K562 (cell line): ENCODE measurements at regions not wholly inside any gene's neighbourhood (a gene's known extent, or its start where the extent isn't known, plus 50 kb on each side); places are given as distances from the start of the nearest gene placed in this dataset.

Experiments used
- ATAC-seq: fragments of 200-7000 bp; cut with Tn5 transposase; 3 replicates; pipeline ENCODE4 v1.9.1; 2020; ENCODE audit warnings: moderate library complexity
- BruUV-seq: library from RNA; stranded (reverse); fragments of 400-500 nt; replicated peaks from 2 replicates; lab custom pipeline; 2021; lab: Mats Ljungman, UMichigan
- CTCF ChIA-PET: fragments of 300-600 bp; formaldehyde crosslinking; extraction: SDS; loops from one replicate; lab custom pipeline; 2021; ENCODE audit warnings: low intra/inter-chr PET ratio; lab: Yijun Ruan, JAX
- POLR2A ChIA-PET: fragments of 300-600, 350-650 bp; sonication (Branson Sonifier 250); formaldehyde crosslinking; extraction: SDS; loops from one replicate; lab custom pipeline; 2021; ENCODE audit warnings: antibody characterized with exemption, inconsistent platforms; lab: Yijun Ruan, JAX
- DNase-seq, 4 experiments: peaks; one replicate each; pipeline versions ENCODE4 v3.0.0 to v3.0.0-alpha.2; 2011 to 2018; ENCODE audit warnings: low spot score in 3 of 4, mixed read lengths in 3 of 4; ENCODE audit errors: extremely low read depth in 1 of 4
- FAIRE-seq: peaks from 2 replicates; lab custom pipeline; 2011; peaks lifted over from hg19 to GRCh38; lab: Jason Lieb, UNC
- H2AFZ ChIP-seq: 2 replicates; pipeline ENCODE4 v1.6.0; 2011; ENCODE audit warnings: low read depth, low read length, control low read depth, inconsistent platforms
- H3K27ac ChIP-seq: fragments of 200-600 bp; 3 replicates; pipeline ENCODE4 v1.8.0; 2011; ENCODE audit warnings: low read depth, mild to moderate bottlenecking, control low read depth, inconsistent platforms, low read length, moderate library complexity, mixed read lengths; ENCODE audit errors: extremely low read depth
- H3K27me3 ChIP-seq, 2 experiments: fragments of 300-600 bp in 1 of 2; 2 replicates in 1 of 2; 3 replicates in 1 of 2; pipeline versions ENCODE4 v1.6.0 to v1.8.0; 2011; ENCODE audit warnings: inconsistent platforms in 2 of 2, low read length in 2 of 2, mild to moderate bottlenecking in 1 of 2, mixed read lengths in 1 of 2, moderate library complexity in 1 of 2; ENCODE audit not compliant: control insufficient read depth in 2 of 2, insufficient read depth in 2 of 2
- H3K36me3 ChIP-seq: fragments of 300-600 bp; 3 replicates; pipeline ENCODE4 v1.8.0; 2011; ENCODE audit warnings: mild to moderate bottlenecking, low read length, inconsistent platforms; ENCODE audit not compliant: control insufficient read depth, insufficient read depth
- H3K4me1 ChIP-seq, 2 experiments: fragments of 200-600 bp in 1 of 2; replicated peaks in 1 of 2; 2 replicates in 1 of 2; 3 replicates in 1 of 2; pipeline versions ENCODE4 v1.5.1 to v1.8.0; 2011; ENCODE audit warnings: inconsistent platforms in 2 of 2, low read length in 2 of 2, mild to moderate bottlenecking in 1 of 2, mixed read lengths in 1 of 2, moderate library complexity in 1 of 2; ENCODE audit not compliant: control insufficient read depth in 2 of 2, insufficient read depth in 2 of 2
- H3K4me2 ChIP-seq: 2 replicates; pipeline ENCODE4 v1.6.1; 2011; ENCODE audit warnings: low read length, control low read depth, inconsistent platforms, mixed read lengths; ENCODE audit not compliant: insufficient read depth
- H3K4me3 ChIP-seq: fragments of 200-600 bp; sonication (generic), shearing (Covaris generic); 2 replicates; pipeline ENCODE4 v1.5.1; 2016; ENCODE audit warnings: control low read depth, inconsistent platforms
- H3K79me2 ChIP-seq: fragments of 200-600 bp; 3 replicates; pipeline ENCODE4 v1.8.0; 2011; ENCODE audit warnings: low read length, inconsistent platforms; ENCODE audit not compliant: control insufficient read depth, insufficient read depth
- H3K9ac ChIP-seq, 2 experiments: 2 replicates each; pipeline versions ENCODE4 v1.6.0 to v1.6.1; 2011; ENCODE audit warnings: low read depth in 2 of 2, low read length in 2 of 2, control low read depth in 1 of 2, inconsistent platforms in 1 of 2, mild to moderate bottlenecking in 1 of 2, mixed read lengths in 1 of 2; ENCODE audit not compliant: insufficient read depth in 1 of 2
- H3K9me1 ChIP-seq: one replicate; pipeline ENCODE4 v1.6.0; 2011; ENCODE audit warnings: inconsistent platforms, mild to moderate bottlenecking, low read length, moderate library complexity; ENCODE audit not compliant: control insufficient read depth, insufficient read depth
- H3K9me3 ChIP-seq: replicated peaks from 2 replicates; pipeline ENCODE4 v1.5.1; 2011; ENCODE audit warnings: low read depth, low read length, inconsistent platforms; ENCODE audit not compliant: control insufficient read depth, insufficient read depth
- H4K20me1 ChIP-seq: replicated peaks from 2 replicates; pipeline ENCODE4 v1.6.1; 2011; ENCODE audit warnings: low read length, inconsistent platforms, mixed read lengths; ENCODE audit not compliant: control insufficient read depth, insufficient read depth
- CBX2 ChIP-seq: fragments of 200-600 bp; sonication (generic); IDR thresholded peaks from one replicate; pipeline ENCODE4 v1.6.1; 2012; ENCODE audit warnings: mild to moderate bottlenecking, low read length, inconsistent platforms; ENCODE audit not compliant: insufficient read depth, poor library complexity, severe bottlenecking
- MCM2 ChIP-seq: fragments of 450-650 bp; IDR thresholded peaks from 2 replicates; pipeline ENCODE4 v1.6.1; 2017; ENCODE audit warnings: low read depth, mild to moderate bottlenecking
- ZBED1 ChIP-seq: IDR thresholded peaks from 2 replicates; pipeline ENCODE4 v1.6.1; 2014
- WGBS: fragments of 100-300 bp; shearing (Covaris generic); methylation state at CpG from one replicate; pipeline ENCODE4 v1.1.6; 2016; ENCODE audit warnings: low coverage, mixed read lengths; ENCODE audit not compliant: insufficient coverage; ENCODE audit errors: missing lambda C conversion rate; 5-methylcytosine and 5-hydroxymethylcytosine counted together
- in situ Hi-C: fragments of 300-500 bp; cut with MboI; formaldehyde crosslinking; loops from 4 replicates; pipeline ENCODE4 v1.15.0; 2018; ENCODE audit warnings: inconsistent platforms, mixed read lengths
- intact Hi-C: fragments of 100-400 bp; cut with micrococcal nuclease; formaldehyde crosslinking; loops from 2 replicates; pipeline ENCODE4 v1.14.2; 2022
- TF ChIP-seq, protein P1 (sequence below): fragments of 250-450 bp; sonication (Bioruptor Pico); IDR thresholded peaks from 2 replicates; pipeline ENCODE4 v1.4.0; 2020
- TF ChIP-seq, protein P2 (sequence below): fragments of 450-650 bp; formaldehyde crosslinking; IDR thresholded peaks from 2 replicates; pipeline ENCODE4 v1.4.0; 2020; ENCODE audit warnings: mild to moderate bottlenecking, mixed read lengths

DNA sequence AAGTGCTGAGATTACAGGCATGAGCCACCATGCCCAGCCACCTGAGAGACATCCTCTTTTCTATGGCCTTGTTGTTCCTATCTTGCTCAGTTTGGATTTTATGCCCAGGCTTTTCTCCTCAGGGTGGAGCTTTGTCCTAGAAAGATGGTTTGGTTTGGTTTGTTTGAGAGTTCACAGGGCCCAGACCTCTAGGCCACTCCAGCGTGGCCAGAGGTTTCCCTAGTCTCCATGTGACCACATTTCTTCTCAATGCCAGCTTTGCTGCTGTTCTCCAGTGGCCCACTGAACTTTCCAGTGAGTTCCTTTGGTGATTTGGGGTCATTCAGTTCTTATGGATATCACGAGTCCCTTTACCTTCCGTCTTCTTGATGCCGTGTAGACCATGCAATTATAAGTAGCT lies 92.6 kb upstream of the SERBP1 start:
- intact Hi-C loops = no loop called here

More for the DNA sequence above, 92.6 kb upstream of the SERBP1 start:
- ChIA-PET CTCF (no interaction called here), POLR2A (interaction anchor here (0.5 to 2.5 kb wide), 4 partner anchors 10 to 246 kb away, joined by 3 to 10 read pairs (median 4); no protein-coding TSS in a partner anchor)
- no peak overlapping the region for H3K4me3 ChIP-seq
- no TSS peak for BruUV-seq
- no peak for DNase-seq
- no peaks in the 10 kb centered on the region for H3K27me3 ChIP-seq
- H3K4me1 ChIP-seq = peaks cover 0 to 6% of the 10 kb centered on the region in 2 experiments; a peak in 2 of 5 replicates
- no peaks in the 10 kb centered on the region for H3K9me1 ChIP-seq
- H3K9ac ChIP-seq = no peak overlapping the region
- WGBS = 76% methylated on average over 4 of the region's 4 CpGs
- no peak overlapping the region for H3K27ac ChIP-seq
- H4K20me1 ChIP-seq = no peaks in the 10 kb centered on the region
- no peak overlapping the region for H3K4me2 ChIP-seq
- no peak overlapping the region for H2AFZ ChIP-seq
- in situ Hi-C loops = no loop called here
- ATAC-seq = no peak
- no peak for TF ChIP-seq ZBED1
- no peak for TF ChIP-seq MCM2
- TF ChIP-seq CBX2 = no peak
- TF ChIP-seq, protein P1, sequence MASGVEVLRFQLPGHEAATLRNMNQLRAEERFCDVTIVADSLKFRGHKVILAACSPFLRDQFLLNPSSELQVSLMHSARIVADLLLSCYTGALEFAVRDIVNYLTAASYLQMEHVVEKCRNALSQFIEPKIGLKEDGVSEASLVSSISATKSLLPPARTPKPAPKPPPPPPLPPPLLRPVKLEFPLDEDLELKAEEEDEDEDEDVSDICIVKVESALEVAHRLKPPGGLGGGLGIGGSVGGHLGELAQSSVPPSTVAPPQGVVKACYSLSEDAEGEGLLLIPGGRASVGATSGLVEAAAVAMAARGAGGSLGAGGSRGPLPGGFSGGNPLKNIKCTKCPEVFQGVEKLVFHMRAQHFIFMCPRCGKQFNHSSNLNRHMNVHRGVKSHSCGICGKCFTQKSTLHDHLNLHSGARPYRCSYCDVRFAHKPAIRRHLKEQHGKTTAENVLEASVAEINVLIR (CRISPR knock-in tag) = no peak
- TF ChIP-seq, protein P2, sequence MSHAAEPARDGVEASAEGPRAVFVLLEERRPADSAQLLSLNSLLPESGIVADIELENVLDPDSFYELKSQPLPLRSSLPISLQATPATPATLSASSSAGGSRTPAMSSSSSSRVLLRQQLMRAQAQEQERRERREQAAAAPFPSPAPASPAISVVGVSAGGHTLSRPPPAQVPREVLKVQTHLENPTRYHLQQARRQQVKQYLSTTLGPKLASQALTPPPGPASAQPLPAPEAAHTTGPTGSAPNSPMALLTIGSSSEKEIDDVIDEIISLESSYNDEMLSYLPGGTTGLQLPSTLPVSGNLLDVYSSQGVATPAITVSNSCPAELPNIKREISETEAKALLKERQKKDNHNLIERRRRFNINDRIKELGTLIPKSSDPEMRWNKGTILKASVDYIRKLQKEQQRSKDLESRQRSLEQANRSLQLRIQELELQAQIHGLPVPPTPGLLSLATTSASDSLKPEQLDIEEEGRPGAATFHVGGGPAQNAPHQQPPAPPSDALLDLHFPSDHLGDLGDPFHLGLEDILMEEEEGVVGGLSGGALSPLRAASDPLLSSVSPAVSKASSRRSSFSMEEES (CRISPR knock-in tag) = no peak
- no peak for FAIRE-seq
- H3K79me2 ChIP-seq = no peaks in the 10 kb centered on the region
- H3K9me3 ChIP-seq = 0 out of 2 replicates have a peak, but pooled peaks cover 2% of the 10 kb centered on the region
- H3K36me3 ChIP-seq = no peaks in the 10 kb centered on the region
